H1 (cell line): ENCODE measurements at regions not wholly inside any gene's neighbourhood (a gene's known extent, or its start where the extent isn't known, plus 50 kb on each side); places are given as distances from the start of the nearest gene placed in this dataset.

ENCODE experiments used
- BCL11A ChIP-seq, 2 experiments: IDR thresholded peaks; one replicate each; pipeline ENCODE4 v1.6.1; 2011; ENCODE audit warnings: low read depth in 2 of 2, low read length in 2 of 2, mild to moderate bottlenecking in 2 of 2
- CBX8 ChIP-seq: fragments of 300-800, 300-1000 bp; sonication (generic); IDR thresholded peaks from 2 replicates; pipeline ENCODE4 v1.7.1; 2016; ENCODE audit warnings: low read depth, low read length, borderline replicate concordance
- CHD2 ChIP-seq: IDR thresholded peaks from 2 replicates; pipeline ENCODE4 v1.6.1; 2012; ENCODE audit warnings: low read length, improper control_type of control experiment
- CTCF ChIP-seq, 3 experiments: IDR thresholded peaks; 1 replicate in 2 of 3; 2 replicates in 1 of 3; pipeline versions ENCODE4 v1.5.1 to v1.6.1; 2011; ENCODE audit warnings: low read length in 3 of 3, mild to moderate bottlenecking in 3 of 3, inconsistent platforms in 2 of 3, low read depth in 1 of 3, moderate library complexity in 1 of 3; ENCODE audit not compliant: insufficient read depth in 1 of 3; ENCODE audit errors: control extremely low read depth in 1 of 3
- MAFK ChIP-seq: IDR thresholded peaks from 2 replicates; pipeline ENCODE4 v1.6.1; 2012; ENCODE audit warnings: low read depth, mild to moderate bottlenecking, improper control_type of control experiment, low read length

DNA sequence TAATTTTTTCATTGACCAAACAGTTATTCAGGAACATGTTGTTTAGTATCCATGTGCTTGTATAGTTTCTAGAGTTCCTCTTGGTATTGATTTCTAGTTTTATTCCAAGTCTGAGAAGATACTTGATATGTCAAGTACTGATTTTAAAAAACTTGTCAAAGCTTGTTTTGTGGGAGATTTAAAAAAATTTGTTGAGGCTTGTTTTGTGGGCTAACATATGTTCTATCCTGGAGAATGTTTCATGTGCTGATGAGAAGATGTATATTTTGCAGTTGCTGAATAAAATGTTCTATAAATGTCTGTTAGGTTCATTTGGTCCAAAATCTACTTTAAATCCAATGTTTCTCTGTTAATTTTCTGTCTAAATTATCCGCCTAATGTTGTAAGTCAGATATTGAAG is 1065.1 kb upstream of the WWC1 start (continued):
- TF ChIP-seq CTCF (IDR thresholded peaks at IDR 0.05; ENCODE audit: control extremely low read depth in 1 of 3, insufficient read depth in 1 of 3, low read depth in 1 of 3, low read length in 3 of 3) (no peak), BCL11A (IDR thresholded peaks at IDR 0.05; ENCODE audit: low read depth in 2 of 2, low read length in 2 of 2) (no peak), CHD2 (no peak), CBX8 (no peak), MAFK (no peak)
